CD14-positive monocyte (primary cell): ENCODE measurements at regions not wholly inside any gene's neighbourhood (a gene's known extent, or its start where the extent isn't known, plus 50 kb on each side); places are given as distances from the start of the nearest gene placed in this dataset.

Experiments
- DNase-seq, 3 donors: peaks; one replicate each; pipeline ENCODE4 v3.0.0-alpha.2; 2011 to 2022
- H2AFZ ChIP-seq: 2 replicates; pipeline ENCODE4 v1.6.0; 2012; ENCODE audit warnings: mild to moderate bottlenecking, low read depth, low read length, inconsistent platforms; ENCODE audit not compliant: insufficient read depth, poor library complexity, severe bottlenecking
- H3K27ac ChIP-seq, 2 donors: 1 replicate in 1 of 2; 2 replicates in 1 of 2; pipeline ENCODE4 v1.5.1; 2012 to 2013; ENCODE audit warnings: low read length in 2 of 2, control low read depth in 1 of 2, inconsistent platforms in 1 of 2, low read depth in 1 of 2, mild to moderate bottlenecking in 1 of 2
- H3K27me3 ChIP-seq, 2 donors: one replicate each; pipeline versions ENCODE4 v1.6.0 to v1.6.1; 2011 to 2013; ENCODE audit warnings: low read length in 2 of 2; ENCODE audit not compliant: control insufficient read depth in 2 of 2, insufficient read depth in 2 of 2
- H3K36me3 ChIP-seq, 2 donors: replicated peaks in 1 of 2; 1 replicate in 1 of 2; 2 replicates in 1 of 2; pipeline versions ENCODE4 v1.5.1 to v1.6.1; 2012 to 2013; ENCODE audit warnings: low read length in 2 of 2, control low read depth in 1 of 2, inconsistent platforms in 1 of 2, mild to moderate bottlenecking in 1 of 2; ENCODE audit not compliant: insufficient read depth in 2 of 2, control insufficient read depth in 1 of 2
- H3K4me1 ChIP-seq, 2 donors: 1 replicate in 1 of 2; 2 replicates in 1 of 2; pipeline versions ENCODE4 v1.5.1 to v1.6.1; 2012 to 2013; ENCODE audit warnings: low read length in 2 of 2, control low read depth in 1 of 2, inconsistent platforms in 1 of 2, mild to moderate bottlenecking in 1 of 2, moderate library complexity in 1 of 2; ENCODE audit not compliant: insufficient read depth in 2 of 2, control insufficient read depth in 1 of 2
- H3K4me2 ChIP-seq: replicated peaks from 2 replicates; pipeline ENCODE3; 2012; ENCODE audit warnings: low read length, moderate library complexity, mild to moderate bottlenecking; ENCODE audit not compliant: poor library complexity, severe bottlenecking; ENCODE audit errors: extremely low read depth
- H3K4me3 ChIP-seq, 3 experiments: fragments of 200-600 bp in 1 of 3; sonication (generic) in 1 of 3; replicated peaks in 1 of 3; 1 replicate in 2 of 3; 2 replicates in 1 of 3; pipeline ENCODE4 v1.5.1; 2011 to 2013; ENCODE audit warnings: low read length in 3 of 3, mild to moderate bottlenecking in 3 of 3, control low read depth in 2 of 3, low read depth in 2 of 3, inconsistent platforms in 1 of 3, moderate library complexity in 1 of 3
- H3K79me2 ChIP-seq: 2 replicates; pipeline ENCODE4 v1.6.0; 2012; ENCODE audit warnings: mild to moderate bottlenecking, control low read depth, inconsistent platforms, low read length, moderate library complexity; ENCODE audit not compliant: insufficient read depth
- H3K9ac ChIP-seq: 2 replicates; pipeline ENCODE4 v1.6.0; 2017; ENCODE audit warnings: low read length, mild to moderate bottlenecking; ENCODE audit not compliant: insufficient read depth, poor library complexity, severe bottlenecking
- H3K9me3 ChIP-seq, 2 donors: replicated peaks in 1 of 2; 1 replicate in 1 of 2; 2 replicates in 1 of 2; pipeline versions ENCODE4 v1.5.1 to v1.6.1; 2012 to 2013; ENCODE audit warnings: low read length in 2 of 2, control low read depth in 1 of 2; ENCODE audit not compliant: control insufficient read depth in 1 of 2, insufficient read depth in 1 of 2
- H4K20me1 ChIP-seq: 2 replicates; pipeline ENCODE4 v1.6.0; 2012; ENCODE audit warnings: mild to moderate bottlenecking, low read length, control low read depth, moderate library complexity; ENCODE audit not compliant: insufficient read depth
- H3K27ac Mint-ChIP-seq, 7 donors: one replicate each; pipeline ENCODE4 v1.8.0; 2020; ENCODE audit warnings: mild to moderate bottlenecking in 7 of 7, mixed read lengths in 7 of 7, moderate library complexity in 6 of 7, inconsistent platforms in 2 of 7
- H3K27me3 Mint-ChIP-seq, 3 donors: one replicate each; pipeline ENCODE4 v1.8.0; 2021 to 2022; ENCODE audit warnings: low read depth in 3 of 3, mild to moderate bottlenecking in 3 of 3, mixed read lengths in 3 of 3, moderate library complexity in 3 of 3, inconsistent platforms in 1 of 3
- H3K36me3 Mint-ChIP-seq, 2 donors: one replicate each; pipeline ENCODE4 v1.8.0; 2020; ENCODE audit warnings: mixed read lengths in 2 of 2, inconsistent platforms in 1 of 2, mild to moderate bottlenecking in 1 of 2
- H3K4me1 Mint-ChIP-seq: one replicate; pipeline ENCODE4 v1.8.0; 2020; ENCODE audit warnings: mild to moderate bottlenecking, mixed read lengths
- H3K4me3 Mint-ChIP-seq, 2 donors: one replicate each; pipeline ENCODE4 v1.8.0; 2020; ENCODE audit warnings: mild to moderate bottlenecking in 2 of 2, mixed read lengths in 2 of 2, moderate library complexity in 1 of 2
- H3K9me3 Mint-ChIP-seq, 7 donors: one replicate each; pipeline ENCODE4 v1.8.0; 2020 to 2022; ENCODE audit warnings: mixed read lengths in 7 of 7, mild to moderate bottlenecking in 6 of 7, moderate library complexity in 6 of 7, inconsistent platforms in 2 of 7
- CTCF ChIP-seq: fragments of 200-600 bp; IDR thresholded peaks from one replicate; pipeline ENCODE4 v1.8.0; 2022; ENCODE audit warnings: antibody characterized with exemption, mild to moderate bottlenecking
- WGBS: methylation state at CpG from one replicate; pipeline ENCODE4 v1.1.5; 2013; ENCODE audit warnings: missing lambda C conversion rate; ENCODE audit not compliant: insufficient coverage; 5-methylcytosine and 5-hydroxymethylcytosine counted together
- intact Hi-C, 2 donors: fragments of 100-400 bp; cut with micrococcal nuclease; formaldehyde crosslinking; loops; one replicate each; pipeline versions ENCODE4 v1.15.0 to v1.15.1; 2023

GRCh38 chr1:193553564-193553963, 367.2 kb upstream of the B3GALT2 start:
- no peaks in the 10 kb centered on the region for H3K27me3 Mint-ChIP-seq
- Histone ChIP-seq H3K9me3 (no peaks in the 10 kb centered on the region), H3K27me3 (no peaks in the 10 kb centered on the region), H4K20me1 (no peaks in the 10 kb centered on the region), H3K9ac (no peak overlapping the region), H3K4me1 (peaks cover 3 to 9% of the 10 kb centered on the region in 2 donors), H2AFZ (no peak overlapping the region), H3K79me2 (no peaks in the 10 kb centered on the region), H3K4me2 (no peak overlapping the region), H3K36me3 (no peaks in the 10 kb centered on the region), H3K4me3 (no peak overlapping the region), H3K27ac (no peak overlapping the region)
- DNase-seq, result no peak
- no peak for TF ChIP-seq CTCF
- H3K36me3 Mint-ChIP-seq, result no peaks in the 10 kb centered on the region
- H3K27ac Mint-ChIP-seq, result no peak overlapping the region
- H3K9me3 Mint-ChIP-seq, result no peaks in the 10 kb centered on the region
- WGBS, result no CpG with 5 or more reads among the region's 2 CpGs
- H3K4me1 Mint-ChIP-seq, result peaks cover 13% of the 10 kb centered on the region
- intact Hi-C loops, result no loop called here
- no peak overlapping the region for H3K4me3 Mint-ChIP-seq

GRCh38 chr1:193552274-193552673, 365.9 kb upstream of the B3GALT2 start:
- no peaks in the 10 kb centered on the region for H3K79me2 ChIP-seq
- Mint-ChIP-seq H3K4me3 (no peak overlapping the region), H3K27me3 (no peaks in the 10 kb centered on the region), H3K9me3 (no peaks in the 10 kb centered on the region), H3K27ac (no peak overlapping the region), H3K36me3 (no peaks in the 10 kb centered on the region), H3K4me1 (peaks cover 3% of the 10 kb centered on the region)
- H3K4me1 ChIP-seq, result no peaks in the 10 kb centered on the region
- H3K27me3 ChIP-seq, result no peaks in the 10 kb centered on the region
- no peak overlapping the region for H3K9ac ChIP-seq
- H2AFZ ChIP-seq, result no peak overlapping the region
- TF ChIP-seq CTCF, result no peak
- H3K36me3 ChIP-seq, result no peaks in the 10 kb centered on the region
- intact Hi-C loops, result no loop called here
- H3K9me3 ChIP-seq, result no peaks in the 10 kb centered on the region
- no peak overlapping the region for H3K27ac ChIP-seq
- H4K20me1 ChIP-seq, result no peaks in the 10 kb centered on the region
- no peak overlapping the region for H3K4me3 ChIP-seq
- no CpG with 5 or more reads among the region's 4 CpGs for WGBS
- no peak overlapping the region for H3K4me2 ChIP-seq
- no peak for DNase-seq
